Retinal pigment epithelial cell (primary cell): ENCODE measurements at regions not wholly inside any gene's neighbourhood (a gene's known extent, or its start where the extent isn't known, plus 50 kb on each side); places are given as distances from the start of the nearest gene placed in this dataset.

Source experiments
- DNase-seq: peaks from one replicate; pipeline ENCODE4 v3.0.0-alpha.2; 2010; ENCODE audit warnings: low read depth
- H3K4me3 ChIP-seq: 2 replicates; pipeline ENCODE4 v1.5.1; 2011; ENCODE audit warnings: mild to moderate bottlenecking, low read length, control low read depth, moderate library complexity
- CTCF ChIP-seq: conservative IDR thresholded peaks from 2 replicates; pipeline ENCODE4 v1.5.1; 2011; ENCODE audit warnings: low read depth, low read length, control low read depth, inconsistent platforms

- DNase-seq, result no peak
- TF ChIP-seq CTCF, result no peak
- no peak overlapping the region for H3K4me3 ChIP-seq
Observed at GRCh38 chr19:23999821-24000610, 85.3 kb downstream of the ZNF726 start.

GRCh38 chr19:24000656-24001055, 86.0 kb downstream of the ZNF726 start:
- no peak for DNase-seq
- no peak overlapping the region for H3K4me3 ChIP-seq
- no peak for TF ChIP-seq CTCF

- no peak for DNase-seq
- no peak for TF ChIP-seq CTCF
- no peak overlapping the region for H3K4me3 ChIP-seq
Observed at GRCh38 chr19:24002256-24002945, 84.6 kb upstream of the ZNF254 start.

- H3K4me3 ChIP-seq, result no peak overlapping the region
- no peak for DNase-seq
- no peak for TF ChIP-seq CTCF
Observed at GRCh38 chr19:24003537-24003936, 83.5 kb upstream of the ZNF254 start.

- no peak for DNase-seq
- TF ChIP-seq CTCF, result no peak
- no peak overlapping the region for H3K4me3 ChIP-seq
Observed at GRCh38 chr19:24004166-24004565, 82.8 kb upstream of the ZNF254 start.

GRCh38 chr19:24029941-24030636, 56.9 kb upstream of the ZNF254 start:
- no peak for TF ChIP-seq CTCF
- DNase-seq, result no peak
- no peak overlapping the region for H3K4me3 ChIP-seq
